Breast epithelium (tissue), 4 donors: ENCODE measurements at regions not wholly inside any gene's neighbourhood (a gene's known extent, or its start where the extent isn't known, plus 50 kb on each side); places are given as distances from the start of the nearest gene placed in this dataset.
"Not testable (repeated sequence)": the region's sequence is repeated elsewhere in the genome, so short reads cannot be mapped to it uniquely, and the experiment has no call there.

Experiments
- DNase-seq, 2 donors: peaks; one replicate each; pipeline ENCODE4 v3.0.0-alpha.2; 2019; ENCODE audit warnings: low spot score in 2 of 2
- H3K27ac ChIP-seq, 2 donors: fragments of 200-600 bp; sonication (generic) in 1 of 2; one replicate each; pipeline ENCODE4 v1.5.1; 2016 to 2019; ENCODE audit warnings: mild to moderate bottlenecking in 1 of 2
- H3K27me3 ChIP-seq, 2 donors: fragments of 200-600 bp; sonication (generic) in 1 of 2; one replicate each; pipeline versions ENCODE4 v1.5.1 to v1.6.0; 2017 to 2019; ENCODE audit warnings: control low read depth in 1 of 2, mild to moderate bottlenecking in 1 of 2
- H3K36me3 ChIP-seq: fragments of 200-600 bp; one replicate; pipeline ENCODE4 v1.5.1; 2019
- H3K4me1 ChIP-seq, 2 donors: fragments of 200-600 bp; sonication (generic); one replicate each; pipeline ENCODE4 v1.5.1; 2016 to 2019; ENCODE audit warnings: control low read depth in 1 of 2
- H3K4me3 ChIP-seq, 3 donors: fragments of 200-600 bp; sonication (generic); 1 replicate in 2 of 3; 2 replicates in 1 of 3; pipeline ENCODE4 v1.5.1; 2016 to 2019; ENCODE audit warnings: mild to moderate bottlenecking in 3 of 3, moderate library complexity in 2 of 3
- H3K9me3 ChIP-seq, 2 donors: fragments of 200-600 bp; sonication (generic) in 1 of 2; one replicate each; pipeline ENCODE4 v1.5.1; 2016 to 2019; ENCODE audit warnings: control low read depth in 1 of 2
- POLR2A ChIP-seq: fragments of 450-650 bp; IDR thresholded peaks from one replicate; pipeline ENCODE4 v1.6.1; 2016; ENCODE audit warnings: antibody characterized with exemption, mild to moderate bottlenecking, moderate library complexity
- POLR2AphosphoS5 ChIP-seq, 3 donors: sonication (generic); formaldehyde crosslinking; IDR thresholded peaks; one replicate each; pipeline ENCODE4 v1.6.1; 2017; ENCODE audit warnings: antibody characterized with exemption in 3 of 3
- intact Hi-C: fragments of 100-400 bp; cut with DNase I; formaldehyde crosslinking; loops from one replicate; pipeline ENCODE4 v1.15.1; 2023; ENCODE audit warnings: low total_unique reads
- TF ChIP-seq, protein P1 (sequence below), 3 donors: fragments of 450-650 bp; IDR thresholded peaks; one replicate each; pipeline ENCODE4 v1.5.1; 2016 to 2017; ENCODE audit warnings: antibody characterized with exemption in 3 of 3, mild to moderate bottlenecking in 3 of 3, moderate library complexity in 3 of 3

DNA sequence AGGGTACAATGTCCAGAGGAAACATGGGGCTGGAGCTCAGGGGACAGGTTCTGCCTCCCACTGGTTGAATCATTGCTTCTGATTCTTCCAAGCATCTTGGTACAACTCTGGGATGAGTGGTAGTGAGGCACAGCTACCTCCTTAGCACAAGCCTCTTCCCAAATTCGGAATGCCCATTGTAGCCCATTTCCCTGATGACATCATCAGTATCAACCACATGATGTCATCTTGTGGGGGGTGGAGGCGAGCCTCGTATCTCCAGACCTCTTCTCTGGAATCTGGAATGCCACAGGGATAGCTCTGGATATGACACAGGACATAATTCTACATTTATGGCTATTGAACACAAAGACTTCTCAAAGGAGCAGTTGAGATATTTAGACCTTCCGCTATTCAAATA lies 715.2 kb downstream of the RNF144A start:
- Histone ChIP-seq H3K27ac (no peak overlapping the region), H3K4me1 (no peaks in the 10 kb centered on the region), H3K36me3 (no peaks in the 10 kb centered on the region), H3K27me3 (no peaks in the 10 kb centered on the region), H3K4me3 (no peak overlapping the region), H3K9me3 (no peaks in the 10 kb centered on the region)
- intact Hi-C loops, result loop anchor here (2.0 kb wide), 1 partner anchor 42 kb away; no protein-coding TSS in a partner anchor
- DNase-seq, result no peak
- TF ChIP-seq POLR2AphosphoS5 (IDR thresholded peaks at IDR 0.05) (no peak), POLR2A (no peak)
- TF ChIP-seq, protein P1, sequence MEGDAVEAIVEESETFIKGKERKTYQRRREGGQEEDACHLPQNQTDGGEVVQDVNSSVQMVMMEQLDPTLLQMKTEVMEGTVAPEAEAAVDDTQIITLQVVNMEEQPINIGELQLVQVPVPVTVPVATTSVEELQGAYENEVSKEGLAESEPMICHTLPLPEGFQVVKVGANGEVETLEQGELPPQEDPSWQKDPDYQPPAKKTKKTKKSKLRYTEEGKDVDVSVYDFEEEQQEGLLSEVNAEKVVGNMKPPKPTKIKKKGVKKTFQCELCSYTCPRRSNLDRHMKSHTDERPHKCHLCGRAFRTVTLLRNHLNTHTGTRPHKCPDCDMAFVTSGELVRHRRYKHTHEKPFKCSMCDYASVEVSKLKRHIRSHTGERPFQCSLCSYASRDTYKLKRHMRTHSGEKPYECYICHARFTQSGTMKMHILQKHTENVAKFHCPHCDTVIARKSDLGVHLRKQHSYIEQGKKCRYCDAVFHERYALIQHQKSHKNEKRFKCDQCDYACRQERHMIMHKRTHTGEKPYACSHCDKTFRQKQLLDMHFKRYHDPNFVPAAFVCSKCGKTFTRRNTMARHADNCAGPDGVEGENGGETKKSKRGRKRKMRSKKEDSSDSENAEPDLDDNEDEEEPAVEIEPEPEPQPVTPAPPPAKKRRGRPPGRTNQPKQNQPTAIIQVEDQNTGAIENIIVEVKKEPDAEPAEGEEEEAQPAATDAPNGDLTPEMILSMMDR (IDR thresholded peaks at IDR 0.05), result no peak

DNA sequence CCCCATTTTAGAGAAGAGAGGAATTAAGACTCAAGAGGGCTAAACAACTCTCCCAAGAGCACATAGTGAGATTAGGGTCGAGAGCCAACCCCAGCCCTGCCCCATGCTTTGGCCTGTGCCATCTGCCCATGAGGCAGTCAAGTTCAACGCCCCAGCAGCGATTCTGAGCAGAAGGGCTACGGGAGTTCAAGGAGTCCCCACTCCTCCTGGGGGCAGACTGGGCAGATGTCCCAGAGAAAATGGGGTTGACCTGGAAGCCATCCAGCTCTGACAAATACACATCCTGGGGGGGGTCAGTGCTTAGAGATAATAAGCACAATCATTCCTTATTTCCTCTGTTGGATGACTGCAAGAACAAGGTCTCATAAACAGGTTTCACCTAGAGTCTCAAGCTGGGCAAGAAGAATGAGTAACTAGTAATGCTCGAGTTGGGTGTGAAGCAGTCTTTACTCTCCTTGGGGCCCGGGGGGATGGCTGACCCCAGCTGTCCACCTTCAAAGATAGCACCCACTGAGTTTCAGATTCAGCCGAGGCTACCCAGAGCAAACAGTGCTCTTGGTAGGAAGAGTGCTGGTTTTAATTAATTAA lies 716.4 kb downstream of the RNF144A start:
- intact Hi-C loops, result loop anchor here (1.0 to 2.0 kb wide), 2 partner anchors 9 to 43 kb away; no protein-coding TSS in a partner anchor
- H3K27ac ChIP-seq, result no peak overlapping the region

GRCh38 chr2:7634409-7634808 lies 717.2 kb downstream of the RNF144A start:
- Histone ChIP-seq H3K36me3 (no peaks in the 10 kb centered on the region), H3K4me1 (no peaks in the 10 kb centered on the region), H3K27ac (no peak overlapping the region), H3K4me3 (no peak overlapping the region), H3K27me3 (no peaks in the 10 kb centered on the region), H3K9me3 (no peaks in the 10 kb centered on the region)
- intact Hi-C loops, result no loop called here
- no peak for DNase-seq
- TF ChIP-seq POLR2A (no peak), POLR2AphosphoS5 (IDR thresholded peaks at IDR 0.05) (no peak)
- TF ChIP-seq, protein P1 (IDR thresholded peaks at IDR 0.05), result no peak

More for the DNA sequence above, 716.4 kb downstream of the RNF144A start:
- no peaks in the 10 kb centered on the region for H3K27me3 ChIP-seq
- DNase-seq, result no peak
- no peak overlapping the region for H3K4me3 ChIP-seq
- no peaks in the 10 kb centered on the region for H3K4me1 ChIP-seq
- no peaks in the 10 kb centered on the region for H3K36me3 ChIP-seq
- H3K9me3 ChIP-seq, result no peaks in the 10 kb centered on the region
- TF ChIP-seq, protein P1 (IDR thresholded peaks at IDR 0.05), result no peak
- TF ChIP-seq POLR2AphosphoS5 (IDR thresholded peaks at IDR 0.05) (no peak), POLR2A (no peak)

- no peak for TF ChIP-seq POLR2A
- TF ChIP-seq POLR2AphosphoS5 (IDR thresholded peaks at IDR 0.05), result no peak
- TF ChIP-seq, protein P1 (IDR thresholded peaks at IDR 0.05), result no peak
- no peak for DNase-seq
- H3K36me3 ChIP-seq, result no peaks in the 10 kb centered on the region
- no peak overlapping the region for H3K27ac ChIP-seq
- no peak overlapping the region for H3K4me3 ChIP-seq
- intact Hi-C loops, result no loop called here
- peaks cover 0 to 15% of the 10 kb centered on the region in 2 donors for H3K9me3 ChIP-seq
- H3K27me3 ChIP-seq, result no peaks in the 10 kb centered on the region
- H3K4me1 ChIP-seq, result no peaks in the 10 kb centered on the region
Measured at GRCh38 chr2:7639476-7639875, 722.3 kb downstream of the RNF144A start.

DNA sequence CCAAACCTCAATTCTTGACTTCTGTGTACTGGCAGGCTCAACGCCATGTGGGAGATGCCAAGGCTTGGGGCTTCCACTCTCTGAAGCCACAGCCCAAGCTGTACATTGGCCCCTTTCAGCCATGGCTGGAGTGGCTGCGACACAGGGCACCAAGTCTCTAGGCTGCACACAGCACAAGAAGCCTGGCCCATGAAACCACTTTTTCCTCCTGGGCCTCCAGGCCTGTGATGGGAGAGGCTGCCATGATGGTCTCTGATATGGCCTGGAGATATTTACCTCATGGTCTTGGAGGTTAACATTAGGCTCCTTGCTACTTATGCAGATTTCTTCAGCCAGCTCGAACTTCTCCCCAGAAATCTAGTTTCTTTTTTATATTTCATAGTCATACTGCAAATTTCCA lies 724.1 kb downstream of the RNF144A start:
- H3K4me1 ChIP-seq, intact Hi-C loops, DNase-seq, H3K27ac ChIP-seq, H3K4me3 ChIP-seq, H3K27me3 ChIP-seq, H3K36me3 ChIP-seq: not testable (repeated sequence)
- peaks cover 0 to 15% of the 10 kb centered on the region in 2 donors for H3K9me3 ChIP-seq

DNA sequence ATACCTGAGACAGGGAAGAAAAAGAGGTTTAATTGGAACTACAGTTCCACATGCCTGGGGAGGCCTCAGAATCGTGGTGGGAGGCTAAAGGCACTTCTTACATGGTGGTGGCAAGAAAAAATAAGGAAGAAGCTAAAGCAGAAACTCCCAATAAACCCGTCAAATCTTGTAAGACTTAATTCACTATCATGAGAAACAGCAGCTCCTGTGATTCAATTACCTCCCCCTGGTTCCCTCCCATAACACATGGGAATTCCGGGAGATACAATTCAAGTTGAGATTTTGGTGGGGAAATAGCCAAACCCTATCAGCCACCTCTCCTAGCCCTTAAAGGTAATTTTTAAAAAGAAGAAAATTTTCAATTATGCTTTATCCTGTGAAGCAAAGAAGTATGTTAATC lies 728.8 kb downstream of the RNF144A start:
- H3K36me3 ChIP-seq, result no peaks in the 10 kb centered on the region
- no peaks in the 10 kb centered on the region for H3K4me1 ChIP-seq
- H3K4me3 ChIP-seq, result no peak overlapping the region
- DNase-seq, result no peak
- H3K27me3 ChIP-seq, result no peaks in the 10 kb centered on the region
- H3K27ac ChIP-seq, result no peak overlapping the region
- H3K9me3 ChIP-seq, result peaks cover 0 to 10% of the 10 kb centered on the region in 2 donors
- intact Hi-C loops, result no loop called here
- TF ChIP-seq POLR2AphosphoS5 (IDR thresholded peaks at IDR 0.05) (no peak), POLR2A (no peak)
- TF ChIP-seq, protein P1 (IDR thresholded peaks at IDR 0.05), result no peak
